Skin of body (tissue), 1 donor: ENCODE measurements at regions not wholly inside any gene's neighbourhood (a gene's known extent, or its start where the extent isn't known, plus 50 kb on each side); places are given as distances from the start of the nearest gene placed in this dataset.

ENCODE experiments used
- DNase-seq: peaks from one replicate; lab custom pipeline; 2025; lab: John Stamatoyannopoulos, UW

- DNase-seq: no peak
These were observed 199.7 kb downstream of the KATNAL1 start for GRCh38 chr13:30107521-30108136.

- DNase-seq: no peak
These were observed 200.2 kb downstream of the KATNAL1 start for GRCh38 chr13:30107121-30107520.

GRCh38 chr13:30105381-30105780 lies 202.0 kb downstream of the KATNAL1 start:
- no peak for DNase-seq

- DNase-seq: no peak
These were observed 204.1 kb downstream of the KATNAL1 start for GRCh38 chr13:30103161-30103840.

- no peak for DNase-seq
These were observed 207.1 kb downstream of the KATNAL1 start for GRCh38 chr13:30100226-30100625.

GRCh38 chr13:30097701-30098100 lies 209.7 kb downstream of the KATNAL1 start:
- DNase-seq: no peak

- DNase-seq: no peak
These were observed 210.3 kb downstream of the KATNAL1 start for GRCh38 chr13:30097089-30097488.

GRCh38 chr13:30094015-30094414 lies 213.3 kb downstream of the KATNAL1 start:
- DNase-seq: no peak

GRCh38 chr13:30093236-30093635 lies 214.1 kb downstream of the KATNAL1 start:
- DNase-seq: no peak

GRCh38 chr13:30091691-30092090 lies 215.7 kb downstream of the KATNAL1 start:
- DNase-seq: no peak

GRCh38 chr13:30091035-30091434 lies 216.3 kb downstream of the KATNAL1 start:
- DNase-seq: no peak

- DNase-seq: no peak
These were observed 219.0 kb downstream of the KATNAL1 start for GRCh38 chr13:30088312-30088855.

GRCh38 chr13:30085087-30085486 lies 222.3 kb downstream of the KATNAL1 start:
- DNase-seq: no peak

- DNase-seq: no peak
These were observed 225.0 kb downstream of the KATNAL1 start for GRCh38 chr13:30082391-30082790.

- no peak for DNase-seq
These were observed 226.0 kb downstream of the KATNAL1 start for GRCh38 chr13:30081331-30081730.

GRCh38 chr13:30079501-30079900 lies 227.8 kb downstream of the KATNAL1 start:
- no peak for DNase-seq

- no peak for DNase-seq
These were observed 227.6 kb upstream of the UBL3 start for GRCh38 chr13:30078059-30078458.

- DNase-seq: no peak
These were observed 226.9 kb upstream of the UBL3 start for GRCh38 chr13:30077240-30077735.

- DNase-seq: no peak
These were observed 224.7 kb upstream of the UBL3 start for GRCh38 chr13:30074955-30075614.

- DNase-seq: peak; percentile 14
These were observed 224.0 kb upstream of the UBL3 start for GRCh38 chr13:30074431-30074830.

GRCh38 chr13:30072818-30073186 lies 222.4 kb upstream of the UBL3 start:
- no peak for DNase-seq
